Panc1 (cell line): ENCODE measurements at regions not wholly inside any gene's neighbourhood (a gene's known extent, or its start where the extent isn't known, plus 50 kb on each side); places are given as distances from the start of the nearest gene placed in this dataset.

Experiments
- POLR2AphosphoS5 ChIP-seq: IDR thresholded peaks from 2 replicates; pipeline ENCODE4 v1.6.1; 2012; ENCODE audit warnings: mild to moderate bottlenecking, low read depth, low read length, moderate library complexity
- SIN3A ChIP-seq: IDR thresholded peaks from 2 replicates; pipeline ENCODE4 v1.6.1; 2012; ENCODE audit warnings: low read depth, mild to moderate bottlenecking, low read length, moderate library complexity, borderline replicate concordance; ENCODE audit not compliant: insufficient read depth
- TCF7L2 ChIP-seq: IDR thresholded peaks from 2 replicates; pipeline ENCODE4 v1.6.1; 2011; ENCODE audit warnings: mild to moderate bottlenecking, low read depth, low read length, inconsistent platforms
- TF ChIP-seq, protein P1 (sequence below): fragments of 450-650 bp; IDR thresholded peaks from 2 replicates; pipeline ENCODE4 v1.5.1; 2017; ENCODE audit warnings: mild to moderate bottlenecking

DNA sequence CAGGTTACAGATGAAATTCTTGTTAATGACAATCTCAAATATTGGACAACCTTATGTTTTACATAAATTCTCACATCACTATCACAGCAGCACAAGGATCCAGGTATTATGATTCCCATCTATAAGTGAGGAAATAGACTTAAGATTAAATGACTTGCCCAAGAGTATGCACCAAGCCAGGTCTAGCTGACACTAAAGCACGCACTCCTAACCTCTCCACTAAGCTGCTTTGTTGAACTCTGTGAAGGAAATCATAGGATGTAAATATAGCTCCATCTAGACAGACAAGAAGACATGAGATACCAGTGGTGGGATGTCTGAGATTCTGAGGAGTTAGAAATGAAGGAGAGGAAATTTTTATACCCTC lies 87.9 kb downstream of the PHLDA1 start:
- no peak for TF ChIP-seq SIN3A
- TF ChIP-seq, protein P1, sequence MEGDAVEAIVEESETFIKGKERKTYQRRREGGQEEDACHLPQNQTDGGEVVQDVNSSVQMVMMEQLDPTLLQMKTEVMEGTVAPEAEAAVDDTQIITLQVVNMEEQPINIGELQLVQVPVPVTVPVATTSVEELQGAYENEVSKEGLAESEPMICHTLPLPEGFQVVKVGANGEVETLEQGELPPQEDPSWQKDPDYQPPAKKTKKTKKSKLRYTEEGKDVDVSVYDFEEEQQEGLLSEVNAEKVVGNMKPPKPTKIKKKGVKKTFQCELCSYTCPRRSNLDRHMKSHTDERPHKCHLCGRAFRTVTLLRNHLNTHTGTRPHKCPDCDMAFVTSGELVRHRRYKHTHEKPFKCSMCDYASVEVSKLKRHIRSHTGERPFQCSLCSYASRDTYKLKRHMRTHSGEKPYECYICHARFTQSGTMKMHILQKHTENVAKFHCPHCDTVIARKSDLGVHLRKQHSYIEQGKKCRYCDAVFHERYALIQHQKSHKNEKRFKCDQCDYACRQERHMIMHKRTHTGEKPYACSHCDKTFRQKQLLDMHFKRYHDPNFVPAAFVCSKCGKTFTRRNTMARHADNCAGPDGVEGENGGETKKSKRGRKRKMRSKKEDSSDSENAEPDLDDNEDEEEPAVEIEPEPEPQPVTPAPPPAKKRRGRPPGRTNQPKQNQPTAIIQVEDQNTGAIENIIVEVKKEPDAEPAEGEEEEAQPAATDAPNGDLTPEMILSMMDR, result no peak
- no peak for TF ChIP-seq TCF7L2
- no peak; the same call in 1 of the 2 replicates for TF ChIP-seq POLR2AphosphoS5
